CD4-positive, alpha-beta memory T cell (primary cell): ENCODE measurements at regions not wholly inside any gene's neighbourhood (a gene's known extent, or its start where the extent isn't known, plus 50 kb on each side); places are given as distances from the start of the nearest gene placed in this dataset.

Experiments
- CTCF ChIA-PET: fragments of 350-600 bp; sonication (Branson Sonifier 250); formaldehyde crosslinking; loops from one replicate; lab custom pipeline; 2021; ENCODE audit warnings: inconsistent platforms; ENCODE audit not compliant: partially characterized antibody; lab: Charles Lee
- POLR2A ChIA-PET: fragments of 350-600 bp; sonication (Branson Sonifier 250); formaldehyde crosslinking; loops from one replicate; lab custom pipeline; 2021; ENCODE audit not compliant: partially characterized antibody; lab: Charles Lee
- DNase-seq, 5 donors: peaks; one replicate each; pipeline versions ENCODE4 v3.0.0 to v3.0.0-alpha.2; 2020 to 2022; ENCODE audit warnings: mixed read lengths in 1 of 5
- H3K27ac ChIP-seq: one replicate; pipeline ENCODE4 v1.7.0; 2013; ENCODE audit warnings: low read depth, low read length
- H3K27me3 ChIP-seq: 2 replicates; pipeline ENCODE4 v1.7.0; 2013; ENCODE audit warnings: mild to moderate bottlenecking, low read length, moderate library complexity; ENCODE audit not compliant: insufficient read depth
- H3K36me3 ChIP-seq: 2 replicates; pipeline ENCODE4 v1.7.0; 2013; ENCODE audit warnings: mild to moderate bottlenecking, low read length, moderate library complexity; ENCODE audit not compliant: insufficient read depth
- H3K4me1 ChIP-seq: 2 replicates; pipeline ENCODE4 v1.7.0; 2013; ENCODE audit warnings: mild to moderate bottlenecking, low read length, moderate library complexity; ENCODE audit not compliant: insufficient read depth
- H3K4me3 ChIP-seq, 2 donors: one replicate each; pipeline ENCODE4 v1.7.0; 2013; ENCODE audit warnings: low read length in 2 of 2, mild to moderate bottlenecking in 1 of 2
- H3K9me3 ChIP-seq, 2 donors: one replicate each; pipeline ENCODE4 v1.7.0; 2013; ENCODE audit warnings: low read length in 2 of 2, control low read depth in 1 of 2; ENCODE audit not compliant: control insufficient read depth in 1 of 2
- H3K27ac Mint-ChIP-seq, 7 donors: one replicate each; pipeline ENCODE4 v1.8.0; 2020 to 2021; ENCODE audit warnings: mixed read lengths in 7 of 7, mild to moderate bottlenecking in 6 of 7, inconsistent platforms in 3 of 7, moderate library complexity in 3 of 7
- H3K27me3 Mint-ChIP-seq, 2 donors: one replicate each; pipeline ENCODE4 v1.8.0; 2020 to 2021; ENCODE audit warnings: mixed read lengths in 2 of 2
- H3K36me3 Mint-ChIP-seq, 2 donors: one replicate each; pipeline ENCODE4 v1.8.0; 2020 to 2021; ENCODE audit warnings: mixed read lengths in 2 of 2, inconsistent platforms in 1 of 2, mild to moderate bottlenecking in 1 of 2
- H3K4me1 Mint-ChIP-seq, 4 donors: one replicate each; pipeline ENCODE4 v1.8.0; 2020 to 2021; ENCODE audit warnings: mixed read lengths in 4 of 4, mild to moderate bottlenecking in 1 of 4
- H3K4me3 Mint-ChIP-seq, 8 donors: one replicate each; pipeline ENCODE4 v1.8.0; 2020 to 2021; ENCODE audit warnings: mixed read lengths in 8 of 8, mild to moderate bottlenecking in 7 of 8, moderate library complexity in 6 of 8, inconsistent platforms in 3 of 8
- H3K9me3 Mint-ChIP-seq, 8 donors: one replicate each; pipeline ENCODE4 v1.8.0; 2020 to 2021; ENCODE audit warnings: mixed read lengths in 8 of 8, mild to moderate bottlenecking in 5 of 8, inconsistent platforms in 3 of 8, moderate library complexity in 1 of 8
- intact Hi-C: fragments of 100-400 bp; cut with micrococcal nuclease; formaldehyde crosslinking; loops from one replicate; pipeline ENCODE4 v1.15.1; 2023

- no peak overlapping the region for H3K4me3 Mint-ChIP-seq
- intact Hi-C loops, result no loop called here
- Histone ChIP-seq H3K4me1 (no peaks in the 10 kb centered on the region), H3K27ac (no peak overlapping the region), H3K9me3 (no peaks in the 10 kb centered on the region), H3K36me3 (no peaks in the 10 kb centered on the region), H3K27me3 (no peaks in the 10 kb centered on the region), H3K4me3 (no peak overlapping the region)
- POLR2A ChIA-PET, result no interaction called here
- no peaks in the 10 kb centered on the region for H3K27me3 Mint-ChIP-seq
- H3K9me3 Mint-ChIP-seq, result peaks cover 0 to 20% (median 5%) of the 10 kb centered on the region in 8 donors
- no peaks in the 10 kb centered on the region for H3K4me1 Mint-ChIP-seq
- H3K27ac Mint-ChIP-seq, result no peak overlapping the region
- CTCF ChIA-PET, result no interaction called here
- no peak for DNase-seq
- H3K36me3 Mint-ChIP-seq, result no peaks in the 10 kb centered on the region
These were observed 833.9 kb downstream of the FSTL5 start for GRCh38 chr4:161329852-161330251.

DNA sequence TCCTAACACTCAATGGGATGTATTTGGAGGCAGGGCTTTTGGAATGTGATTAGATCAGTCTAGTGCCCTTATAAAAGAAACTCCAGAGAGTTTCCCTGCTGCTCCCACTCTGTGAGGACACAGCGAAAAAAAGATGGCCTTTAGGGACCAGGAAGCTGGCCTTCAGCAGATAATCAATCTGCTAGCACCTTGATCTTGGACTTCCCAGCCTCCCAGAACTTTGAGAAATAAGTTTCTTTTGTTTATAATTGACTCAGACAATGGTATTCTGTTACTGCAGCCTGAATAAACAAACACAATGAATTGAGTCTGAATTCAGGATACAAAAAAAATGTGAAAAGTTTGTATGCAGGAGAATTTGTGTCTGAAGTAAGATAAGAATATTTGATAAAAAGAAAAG, 842.1 kb downstream of the FSTL5 start:
- Histone ChIP-seq H3K36me3 (no peaks in the 10 kb centered on the region), H3K27ac (no peak overlapping the region), H3K27me3 (no peaks in the 10 kb centered on the region), H3K4me3 (no peak overlapping the region), H3K4me1 (no peaks in the 10 kb centered on the region), H3K9me3 (no peaks in the 10 kb centered on the region)
- Mint-ChIP-seq H3K4me3 (no peak overlapping the region), H3K27me3 (no peaks in the 10 kb centered on the region), H3K4me1 (no peaks in the 10 kb centered on the region), H3K9me3 (peaks cover 0 to 6% (median 3%) of the 10 kb centered on the region in 8 donors), H3K27ac (no peak overlapping the region), H3K36me3 (no peaks in the 10 kb centered on the region)
- intact Hi-C loops, result no loop called here
- ChIA-PET CTCF (no interaction called here), POLR2A (no interaction called here)
- no peak for DNase-seq

GRCh38 chr4:161320377-161320776, 843.4 kb downstream of the FSTL5 start:
- H3K4me3 Mint-ChIP-seq, result no peak overlapping the region
- Histone ChIP-seq H3K4me3 (no peak overlapping the region), H3K9me3 (no peaks in the 10 kb centered on the region), H3K36me3 (no peaks in the 10 kb centered on the region), H3K4me1 (no peaks in the 10 kb centered on the region), H3K27me3 (no peaks in the 10 kb centered on the region), H3K27ac (no peak overlapping the region)
- H3K27me3 Mint-ChIP-seq, result no peaks in the 10 kb centered on the region
- ChIA-PET POLR2A (no interaction called here), CTCF (no interaction called here)
- peaks cover 0 to 8% (median 3%) of the 10 kb centered on the region in 8 donors for H3K9me3 Mint-ChIP-seq
- no peak for DNase-seq
- no peak overlapping the region for H3K27ac Mint-ChIP-seq
- intact Hi-C loops, result no loop called here
- H3K4me1 Mint-ChIP-seq, result no peaks in the 10 kb centered on the region
- H3K36me3 Mint-ChIP-seq, result no peaks in the 10 kb centered on the region

- no peaks in the 10 kb centered on the region for H3K36me3 Mint-ChIP-seq
- POLR2A ChIA-PET, result no interaction called here
- Histone ChIP-seq H3K4me3 (no peak overlapping the region), H3K27ac (no peak overlapping the region), H3K27me3 (no peaks in the 10 kb centered on the region), H3K9me3 (peaks cover 0 to 3% of the 10 kb centered on the region in 2 donors), H3K36me3 (no peaks in the 10 kb centered on the region), H3K4me1 (no peaks in the 10 kb centered on the region)
- H3K4me1 Mint-ChIP-seq, result no peaks in the 10 kb centered on the region
- no peak for DNase-seq
- H3K27me3 Mint-ChIP-seq, result no peaks in the 10 kb centered on the region
- H3K27ac Mint-ChIP-seq, result no peak overlapping the region
- H3K4me3 Mint-ChIP-seq, result no peak overlapping the region
- CTCF ChIA-PET, result no interaction called here
- intact Hi-C loops, result no loop called here
- peaks cover 0 to 8% (median 2%) of the 10 kb centered on the region in 8 donors for H3K9me3 Mint-ChIP-seq
These were observed 846.8 kb downstream of the FSTL5 start for GRCh38 chr4:161317000-161317399.

DNA sequence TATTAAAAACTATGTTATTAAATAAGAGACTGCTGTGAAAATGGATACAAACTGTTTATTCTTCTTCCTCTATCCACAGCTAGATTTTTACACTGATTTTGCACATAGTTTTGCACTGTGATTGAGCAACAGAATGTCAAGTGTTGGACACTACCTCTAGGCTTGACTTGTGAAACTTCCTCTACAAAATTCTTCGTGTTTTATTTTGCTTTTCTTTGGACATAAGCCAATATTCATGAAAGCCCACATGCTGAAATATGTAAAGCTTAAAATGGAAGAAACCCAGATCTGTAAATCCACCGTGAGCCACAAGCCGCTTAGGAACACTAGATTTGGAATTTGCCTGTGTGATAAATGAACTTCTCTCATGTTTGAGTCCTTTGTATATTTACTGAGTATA, 849.4 kb downstream of the FSTL5 start:
- no peak overlapping the region for H3K4me3 ChIP-seq
- CTCF ChIA-PET, result no interaction called here
- no peaks in the 10 kb centered on the region for H3K4me1 ChIP-seq
- H3K27me3 Mint-ChIP-seq, result no peaks in the 10 kb centered on the region
- POLR2A ChIA-PET, result no interaction called here
- DNase-seq, result no peak
- intact Hi-C loops, result no loop called here
- H3K27ac ChIP-seq, result no peak overlapping the region
- no peaks in the 10 kb centered on the region for H3K36me3 ChIP-seq
- H3K27ac Mint-ChIP-seq, result no peak overlapping the region
- no peaks in the 10 kb centered on the region for H3K27me3 ChIP-seq
- H3K9me3 Mint-ChIP-seq, result peaks cover 0 to 8% (median 4%) of the 10 kb centered on the region in 8 donors
- H3K4me1 Mint-ChIP-seq, result no peaks in the 10 kb centered on the region
- no peak overlapping the region for H3K4me3 Mint-ChIP-seq
- H3K36me3 Mint-ChIP-seq, result no peaks in the 10 kb centered on the region
- peaks cover 0 to 3% of the 10 kb centered on the region in 2 donors for H3K9me3 ChIP-seq

- no peak for DNase-seq
- POLR2A ChIA-PET, result no interaction called here
- Histone ChIP-seq H3K36me3 (no peaks in the 10 kb centered on the region), H3K27ac (no peak overlapping the region), H3K4me1 (no peaks in the 10 kb centered on the region), H3K27me3 (no peaks in the 10 kb centered on the region), H3K9me3 (no peaks in the 10 kb centered on the region), H3K4me3 (no peak overlapping the region)
- H3K27me3 Mint-ChIP-seq, result no peaks in the 10 kb centered on the region
- CTCF ChIA-PET, result no interaction called here
- no peak overlapping the region for H3K27ac Mint-ChIP-seq
- intact Hi-C loops, result no loop called here
- no peaks in the 10 kb centered on the region for H3K4me1 Mint-ChIP-seq
- H3K4me3 Mint-ChIP-seq, result no peak overlapping the region
- H3K9me3 Mint-ChIP-seq, result peaks cover 4 to 20% (median 12%) of the 10 kb centered on the region in 8 donors
- no peaks in the 10 kb centered on the region for H3K36me3 Mint-ChIP-seq
These were observed 860.2 kb downstream of the FSTL5 start for GRCh38 chr4:161303551-161303950.

DNA sequence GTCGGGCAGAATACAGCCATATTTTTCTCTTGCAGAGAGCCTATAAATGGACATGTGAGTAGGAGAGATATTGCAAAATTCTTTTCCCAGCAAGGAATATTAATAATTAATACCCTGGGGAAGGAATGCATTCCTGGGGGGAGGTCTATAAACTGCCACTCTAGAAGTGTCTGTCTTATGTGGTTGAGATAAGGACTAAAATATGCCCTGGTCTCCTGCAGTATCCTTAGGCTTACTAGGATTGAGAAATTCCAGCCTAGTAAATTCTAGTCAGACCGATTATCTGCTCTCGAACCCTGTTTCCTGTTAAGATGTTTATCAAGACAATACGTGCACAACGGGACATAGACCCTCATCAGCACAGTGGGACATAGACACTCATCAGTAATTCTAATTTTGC, 872.6 kb downstream of the FSTL5 start:
- Mint-ChIP-seq H3K36me3 (no peaks in the 10 kb centered on the region), H3K27me3 (no peaks in the 10 kb centered on the region), H3K27ac (no peak overlapping the region), H3K4me1 (no peaks in the 10 kb centered on the region), H3K9me3 (peaks cover 0 to 49% (median 25%) of the 10 kb centered on the region in 8 donors), H3K4me3 (no peak overlapping the region)
- Histone ChIP-seq H3K4me1 (no peaks in the 10 kb centered on the region), H3K27me3 (no peaks in the 10 kb centered on the region), H3K4me3 (no peak overlapping the region), H3K9me3 (no peaks in the 10 kb centered on the region), H3K27ac (no peak overlapping the region), H3K36me3 (no peaks in the 10 kb centered on the region)
- ChIA-PET POLR2A (no interaction called here), CTCF (no interaction called here)
- no peak for DNase-seq
- intact Hi-C loops, result no loop called here
